Stimulated activated effector memory CD8-positive, alpha-beta T cell treated with anti-CD3 and anti-CD28 coated beads, Interleukin-12 subunit alpha, Interleukin-12 subunit beta, amount 100 ng/mL, for 72 hours (primary cell): ENCODE measurements at regions not wholly inside any gene's neighbourhood (a gene's known extent, or its start where the extent isn't known, plus 50 kb on each side); places are given as distances from the start of the nearest gene placed in this dataset.

Experiments
- ATAC-seq: fragments of 150-1000 bp; cut with Tn5 transposase; 2 replicates; pipeline ENCODE4 v1.10.0; 2021
- DNase-seq, 2 donors: peaks; one replicate each; pipeline ENCODE4 v3.0.0; 2021 to 2022; ENCODE audit warnings: low spot score in 2 of 2
- H3K27ac Mint-ChIP-seq: one replicate; pipeline ENCODE4 v1.8.0; 2022; ENCODE audit warnings: mild to moderate bottlenecking, mixed read lengths
- H3K36me3 Mint-ChIP-seq: one replicate; pipeline ENCODE4 v1.8.0; 2022; ENCODE audit warnings: mild to moderate bottlenecking, mixed read lengths
- H3K4me1 Mint-ChIP-seq: one replicate; pipeline ENCODE4 v1.8.0; 2022; ENCODE audit warnings: mixed read lengths
- H3K4me3 Mint-ChIP-seq: one replicate; pipeline ENCODE4 v1.8.0; 2022; ENCODE audit warnings: mild to moderate bottlenecking, mixed read lengths
- H3K9me3 Mint-ChIP-seq: one replicate; pipeline ENCODE4 v1.8.0; 2022; ENCODE audit warnings: mixed read lengths

DNA sequence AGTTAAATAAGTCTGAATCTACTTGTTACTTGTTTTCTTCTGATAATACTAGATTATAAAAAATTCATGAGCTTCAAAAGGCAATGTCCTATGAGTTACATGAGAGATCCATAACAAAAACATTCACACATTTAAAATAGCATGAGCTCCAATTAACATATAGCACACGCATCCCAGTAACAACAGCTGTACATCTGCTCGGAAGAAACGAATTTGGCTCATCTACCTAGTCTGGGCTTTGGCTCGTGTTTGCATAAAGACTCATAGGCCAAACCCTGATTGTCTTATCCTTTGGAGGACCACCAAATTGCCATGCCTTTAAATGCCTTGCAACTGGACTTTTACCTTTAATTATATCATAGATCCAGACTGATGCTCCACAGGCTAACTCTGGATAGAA, 259.7 kb upstream of the CHD6 start:
- Mint-ChIP-seq H3K4me1 (no peaks in the 10 kb centered on the region), H3K27ac (no peak overlapping the region), H3K4me3 (no peak overlapping the region), H3K9me3 (no peaks in the 10 kb centered on the region), H3K36me3 (no peaks in the 10 kb centered on the region)
- no peak for DNase-seq
- no peak for ATAC-seq

DNA sequence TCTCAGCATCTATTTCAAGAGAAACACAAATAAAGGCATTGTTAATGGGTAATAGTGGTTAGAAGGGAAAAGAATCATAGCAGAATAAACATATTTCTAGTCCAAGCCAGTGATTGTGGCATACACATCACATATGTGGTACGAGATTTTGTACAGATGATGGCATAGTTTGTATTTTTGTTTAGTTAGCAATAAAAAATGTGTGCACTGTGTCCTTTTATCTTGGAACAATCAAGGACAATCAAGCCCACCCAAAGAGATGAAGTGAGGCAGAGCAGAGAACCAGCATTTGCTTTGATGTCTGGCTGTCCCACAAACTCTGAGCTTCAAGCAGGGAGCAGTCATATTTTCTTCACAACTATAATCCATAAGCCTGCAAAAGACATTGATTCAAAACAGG, 256.5 kb upstream of the CHD6 start:
- ATAC-seq, result no peak
- no peak overlapping the region for H3K4me3 Mint-ChIP-seq
- H3K27ac Mint-ChIP-seq, result no peak overlapping the region

DNA sequence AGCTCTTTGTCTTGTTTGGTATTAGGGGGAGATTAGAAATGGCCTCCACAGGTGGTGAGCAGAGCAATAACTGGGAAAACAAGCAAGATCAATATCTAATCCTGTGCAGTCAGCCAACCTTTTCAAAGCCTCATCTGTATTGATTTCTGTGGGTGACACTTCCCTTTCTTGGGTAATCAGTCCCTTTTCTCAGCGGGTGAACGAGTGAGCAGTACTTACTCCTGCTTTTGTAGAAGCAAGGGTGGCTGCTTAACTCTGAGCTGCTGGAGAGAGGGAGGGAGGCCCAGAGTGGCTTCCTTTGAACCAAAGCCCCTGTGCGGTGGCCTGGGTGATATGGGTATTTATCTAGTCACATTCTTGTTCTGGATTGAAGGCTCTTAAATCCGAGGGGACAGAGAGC, 254.8 kb upstream of the CHD6 start:
- Mint-ChIP-seq H3K9me3 (peaks cover 18% of the 10 kb centered on the region), H3K36me3 (no peaks in the 10 kb centered on the region), H3K4me3 (no peak overlapping the region), H3K27ac (no peak overlapping the region), H3K4me1 (no peaks in the 10 kb centered on the region)
- no peak for DNase-seq
- ATAC-seq, result no peak

More for the DNA sequence above, 256.5 kb upstream of the CHD6 start:
- Mint-ChIP-seq H3K36me3 (no peaks in the 10 kb centered on the region), H3K9me3 (peaks cover 10% of the 10 kb centered on the region), H3K4me1 (no peaks in the 10 kb centered on the region)
- DNase-seq, result no peak

DNA sequence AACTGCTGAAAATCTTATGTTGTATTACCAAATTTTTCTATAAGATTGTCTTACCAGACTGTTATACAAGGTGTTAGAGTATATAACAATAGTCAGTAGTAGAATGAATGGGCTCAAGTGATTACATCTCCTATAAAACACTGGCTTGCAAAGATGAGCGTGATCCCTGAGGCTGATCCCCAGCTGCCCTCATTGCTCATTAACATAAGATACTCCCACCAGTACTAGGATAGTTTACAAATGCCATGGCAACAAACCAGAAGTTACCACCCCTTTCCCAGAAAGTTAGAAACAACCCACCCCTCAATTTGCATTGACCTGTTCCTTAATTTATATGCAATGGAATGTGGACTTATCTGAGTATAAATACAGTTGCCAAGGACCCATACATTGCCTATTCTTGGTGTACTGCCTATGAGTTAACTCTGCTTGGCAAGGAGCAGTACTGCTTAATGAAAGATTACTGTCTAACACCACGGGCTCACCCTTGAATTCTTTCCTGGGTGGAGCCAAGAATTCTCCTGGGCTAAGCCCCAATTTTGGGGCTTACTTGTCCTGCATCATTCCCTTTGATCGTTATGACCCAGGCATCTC, 252.8 kb upstream of the CHD6 start:
- Mint-ChIP-seq H3K9me3 (peaks cover 22% of the 10 kb centered on the region), H3K4me3 (no peak overlapping the region), H3K4me1 (no peaks in the 10 kb centered on the region), H3K36me3 (no peaks in the 10 kb centered on the region), H3K27ac (no peak overlapping the region)
- DNase-seq (no peak), ATAC-seq (no peak)

DNA sequence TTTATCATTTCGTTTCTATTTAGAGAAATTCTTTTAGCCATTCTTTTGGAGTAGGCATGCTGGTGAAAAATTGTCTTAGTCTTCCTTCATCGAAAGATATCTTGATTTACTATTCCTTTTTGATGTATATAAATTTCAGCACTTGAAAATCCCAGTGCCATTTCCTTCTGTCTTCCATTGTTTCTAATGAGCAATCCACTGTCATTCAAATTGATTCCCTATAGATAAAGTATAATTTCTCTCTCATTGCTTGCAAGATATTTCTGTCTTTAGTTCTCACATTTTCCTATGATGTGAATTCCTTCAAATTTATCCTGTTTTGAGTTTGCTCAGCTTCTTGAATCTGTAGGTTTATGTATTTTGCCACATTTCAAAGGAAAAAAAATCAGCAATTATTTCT, 251.1 kb upstream of the CHD6 start:
- ATAC-seq (no peak), DNase-seq (no peak)
- Mint-ChIP-seq H3K36me3 (no peaks in the 10 kb centered on the region), H3K4me1 (no peaks in the 10 kb centered on the region), H3K4me3 (no peak overlapping the region), H3K9me3 (peaks cover 22% of the 10 kb centered on the region), H3K27ac (no peak overlapping the region)

DNA sequence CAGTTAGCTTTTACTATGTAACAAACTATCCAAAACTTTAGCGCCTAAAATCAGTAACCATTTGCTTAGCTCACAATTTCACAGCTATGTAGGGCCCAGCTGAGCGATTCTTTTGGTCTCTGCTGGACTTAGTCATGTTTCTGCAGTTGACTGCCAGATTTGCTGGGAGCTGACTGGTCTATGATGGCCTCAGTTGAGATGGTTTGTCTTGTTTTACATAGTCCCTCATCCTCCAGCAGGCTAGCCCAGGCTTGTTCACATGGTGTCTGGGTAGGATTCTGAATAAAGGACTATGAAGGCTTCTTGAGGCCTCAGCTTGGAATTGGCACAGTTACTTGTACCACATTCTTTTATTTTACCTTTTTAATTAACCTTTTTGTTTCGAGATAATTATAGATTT, 247.8 kb upstream of the CHD6 start:
- no peak overlapping the region for H3K27ac Mint-ChIP-seq

DNA sequence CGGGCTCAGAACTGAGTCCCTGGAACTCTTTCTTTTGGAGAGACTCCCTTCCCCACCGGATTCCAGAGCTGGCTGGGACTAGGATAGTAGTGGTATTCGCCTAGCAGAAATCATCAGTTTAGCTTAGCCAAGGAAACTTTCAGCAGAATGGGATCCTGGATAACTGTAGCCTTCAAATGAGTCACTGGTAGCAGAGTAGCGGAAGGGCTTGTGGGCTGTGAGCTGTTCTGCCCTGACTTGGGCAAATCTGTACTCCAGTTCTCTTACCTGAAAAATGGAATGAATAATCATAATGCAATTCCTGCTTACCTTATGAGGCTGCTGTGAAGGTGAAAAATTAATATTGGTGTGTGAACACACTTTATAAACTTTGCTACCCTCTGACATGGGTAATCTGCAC, 244.3 kb upstream of the CHD6 start:
- ATAC-seq, result no peak
- Mint-ChIP-seq H3K9me3 (no peaks in the 10 kb centered on the region), H3K4me1 (no peaks in the 10 kb centered on the region), H3K36me3 (no peaks in the 10 kb centered on the region), H3K27ac (no peak overlapping the region), H3K4me3 (no peak overlapping the region)
- no peak for DNase-seq

More for the DNA sequence above, 247.8 kb upstream of the CHD6 start:
- no peaks in the 10 kb centered on the region for H3K36me3 Mint-ChIP-seq
- H3K9me3 Mint-ChIP-seq, result peaks cover 16% of the 10 kb centered on the region
- H3K4me3 Mint-ChIP-seq, result no peak overlapping the region
- H3K4me1 Mint-ChIP-seq, result no peaks in the 10 kb centered on the region
- no peak for DNase-seq
- ATAC-seq, result no peak

DNA sequence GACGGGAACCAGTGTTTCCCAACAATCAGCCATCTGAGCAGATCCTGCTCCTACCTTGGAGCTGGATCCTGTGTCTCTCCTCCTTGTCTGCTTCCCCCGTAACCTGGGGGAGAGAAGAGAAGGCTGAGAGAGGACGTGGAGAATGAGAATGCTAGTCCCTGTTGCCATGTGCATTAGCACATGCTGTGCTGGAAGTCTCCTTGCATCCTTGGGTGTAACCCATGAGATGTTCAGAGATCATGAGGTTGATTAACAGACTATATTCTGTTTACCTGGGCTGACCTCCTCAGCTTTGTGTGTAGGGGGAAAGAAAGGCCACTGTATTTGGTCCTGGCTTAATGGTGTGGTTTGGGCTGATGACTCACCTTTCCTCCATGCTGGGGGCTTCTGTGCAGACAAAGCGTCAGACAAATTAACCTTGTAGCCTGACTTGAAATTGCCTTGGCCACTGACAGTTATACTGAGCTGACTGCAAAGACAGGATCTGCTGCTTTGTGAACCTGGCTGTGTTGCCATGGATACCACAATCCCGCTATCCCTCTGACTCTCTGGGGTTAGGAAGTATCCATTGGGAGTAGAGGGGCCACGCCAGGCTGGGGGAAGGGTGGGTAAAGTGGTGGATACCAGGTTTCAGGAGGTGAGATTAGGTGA, 243.7 kb upstream of the CHD6 start:
- Mint-ChIP-seq H3K4me1 (no peaks in the 10 kb centered on the region), H3K36me3 (no peaks in the 10 kb centered on the region), H3K4me3 (no peak overlapping the region), H3K27ac (no peak overlapping the region), H3K9me3 (no peaks in the 10 kb centered on the region)
- peak; percentile 28 for ATAC-seq
- no peak for DNase-seq

DNA sequence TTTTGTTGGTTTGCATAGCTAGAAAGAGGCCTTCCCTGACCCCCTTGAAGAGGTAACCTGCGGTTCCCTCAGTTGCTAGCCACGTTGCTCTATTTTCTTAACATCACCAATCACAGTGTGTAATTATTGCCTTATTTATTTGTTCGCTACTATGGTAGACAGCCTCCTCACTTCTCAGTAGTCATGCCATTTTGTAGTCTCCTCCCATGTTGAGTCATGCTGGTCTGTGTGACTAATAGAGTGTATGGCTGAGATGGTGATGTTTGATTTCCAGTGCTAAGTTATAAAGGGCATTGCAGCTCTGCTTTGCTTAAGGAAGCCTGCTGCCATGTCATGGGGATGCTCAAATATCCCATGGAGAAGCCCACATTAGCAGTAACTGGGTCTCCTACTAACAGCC, 236.6 kb upstream of the CHD6 start:
- no peaks in the 10 kb centered on the region for H3K4me1 Mint-ChIP-seq
- H3K36me3 Mint-ChIP-seq, result no peaks in the 10 kb centered on the region
- no peak overlapping the region for H3K27ac Mint-ChIP-seq
- ATAC-seq (peak; percentile 46), DNase-seq (no peak)
- no peak overlapping the region for H3K4me3 Mint-ChIP-seq
- peaks cover 5% of the 10 kb centered on the region for H3K9me3 Mint-ChIP-seq

DNA sequence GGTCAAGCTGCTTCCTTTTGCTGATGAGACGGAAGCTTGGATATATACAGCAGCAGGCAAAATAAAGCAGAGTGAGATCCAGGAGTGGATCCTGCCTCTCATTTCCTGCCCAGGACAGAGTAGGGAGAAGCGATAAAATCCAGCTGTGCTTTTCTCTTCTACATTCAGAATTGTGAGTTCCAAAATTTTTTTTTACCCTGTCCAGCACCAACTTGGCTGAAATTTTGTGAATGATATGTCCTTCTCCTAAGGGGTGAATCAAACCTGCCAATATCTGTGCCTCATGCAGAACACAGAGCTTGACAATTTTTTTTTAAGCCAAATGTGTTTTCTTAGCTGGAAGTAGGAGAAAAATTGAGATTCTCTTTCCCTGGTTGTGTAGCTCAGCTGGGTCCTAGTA, 235.6 kb upstream of the CHD6 start:
- Mint-ChIP-seq H3K9me3 (peaks cover 5% of the 10 kb centered on the region), H3K36me3 (no peaks in the 10 kb centered on the region), H3K4me3 (no peak overlapping the region), H3K27ac (no peak overlapping the region), H3K4me1 (no peaks in the 10 kb centered on the region)
- DNase-seq, result no peak
- no peak for ATAC-seq

DNA sequence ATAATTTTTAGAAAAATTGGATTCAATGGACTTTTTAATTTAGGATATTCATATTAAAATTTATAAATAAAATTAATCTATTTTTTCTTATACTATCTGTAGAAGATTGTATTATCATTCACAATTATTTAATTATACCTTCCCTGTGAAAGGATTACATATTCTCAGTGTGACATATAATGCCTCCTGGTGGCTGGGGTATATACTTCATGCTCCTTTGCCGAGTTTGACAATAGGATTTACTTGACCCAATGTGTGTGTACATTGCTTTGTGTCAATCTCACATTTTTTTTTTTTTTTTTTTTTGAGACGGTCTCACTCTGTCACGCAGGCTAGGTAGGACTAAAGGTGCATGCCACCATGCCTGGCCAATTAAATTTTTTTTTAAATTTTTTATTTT, 230.0 kb upstream of the CHD6 start:
- Mint-ChIP-seq H3K4me1 (no peaks in the 10 kb centered on the region), H3K27ac (no peak overlapping the region), H3K36me3 (no peaks in the 10 kb centered on the region), H3K9me3 (no peaks in the 10 kb centered on the region), H3K4me3 (no peak overlapping the region)
- ATAC-seq (no peak), DNase-seq (no peak)

DNA sequence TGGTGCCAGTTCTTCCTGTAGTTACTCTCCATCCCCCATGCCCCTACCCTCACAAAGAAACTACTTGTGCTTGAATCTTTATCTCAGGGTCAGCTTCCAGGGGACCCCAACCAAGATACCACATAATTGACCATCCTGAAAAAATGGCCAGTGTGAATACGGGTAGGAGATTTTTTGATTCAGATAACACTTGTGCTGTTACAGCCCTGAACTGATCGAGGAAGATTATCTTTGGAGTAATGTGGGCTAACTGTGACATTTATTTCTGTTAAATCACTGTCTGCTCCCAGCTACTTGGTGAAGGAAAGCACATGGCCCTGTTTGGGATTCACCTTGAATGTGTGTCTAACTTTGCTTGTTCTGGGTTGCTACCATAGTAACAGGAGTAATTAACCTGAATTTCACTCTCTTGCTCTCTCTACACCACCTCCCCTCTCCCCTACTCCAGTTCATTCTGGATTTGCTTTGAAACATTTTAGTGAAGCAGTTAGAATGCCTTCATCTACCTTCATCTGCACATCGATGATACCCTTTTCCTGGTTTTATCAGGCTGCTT, 219.6 kb upstream of the CHD6 start:
- no peaks in the 10 kb centered on the region for H3K9me3 Mint-ChIP-seq
- H3K27ac Mint-ChIP-seq, result no peak overlapping the region
- no peak for DNase-seq
- no peak overlapping the region for H3K4me3 Mint-ChIP-seq
- no peak for ATAC-seq
- no peaks in the 10 kb centered on the region for H3K36me3 Mint-ChIP-seq
- no peaks in the 10 kb centered on the region for H3K4me1 Mint-ChIP-seq

DNA sequence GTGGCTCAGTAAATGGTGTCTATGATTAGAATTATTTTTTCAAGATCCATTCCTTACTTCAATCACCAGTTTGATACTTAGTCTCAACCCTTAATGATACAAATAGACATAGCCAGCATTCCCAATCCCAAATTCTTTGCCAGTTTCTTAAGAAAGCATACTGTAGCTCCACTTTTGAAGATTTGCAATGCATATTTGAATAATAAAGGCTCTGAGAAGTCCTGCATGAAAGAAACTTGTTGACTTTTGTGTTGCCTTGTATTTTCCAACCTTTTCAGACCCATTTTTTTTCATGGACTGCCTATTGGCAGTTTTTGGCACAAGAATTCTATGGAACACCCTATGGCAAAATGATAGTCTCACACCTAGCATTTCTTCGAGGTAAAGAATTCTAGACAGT, 215.6 kb upstream of the CHD6 start:
- H3K4me3 Mint-ChIP-seq, result no peak overlapping the region
- no peaks in the 10 kb centered on the region for H3K4me1 Mint-ChIP-seq
- DNase-seq (no peak), ATAC-seq (no peak)
- no peak overlapping the region for H3K27ac Mint-ChIP-seq
- no peaks in the 10 kb centered on the region for H3K36me3 Mint-ChIP-seq
- no peaks in the 10 kb centered on the region for H3K9me3 Mint-ChIP-seq

DNA sequence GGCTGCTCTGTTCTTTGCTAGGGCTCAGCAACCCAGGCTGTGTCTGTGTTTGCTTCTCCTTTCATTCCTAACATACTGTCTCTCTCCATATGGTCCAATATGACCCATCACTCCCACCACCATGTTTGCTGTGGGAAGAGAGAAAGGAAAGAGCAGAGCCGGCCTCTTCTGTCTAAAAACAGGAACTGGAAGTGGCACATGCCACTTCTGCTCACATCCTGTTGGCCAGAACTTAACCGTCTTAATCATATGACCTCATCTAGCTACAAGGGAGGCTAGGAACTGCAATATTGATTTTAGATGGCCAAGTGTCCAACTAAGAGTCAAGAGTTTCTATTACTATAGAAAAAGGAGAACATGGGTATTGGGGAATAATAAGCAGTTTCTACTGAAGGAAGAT, 212.5 kb upstream of the CHD6 start:
- DNase-seq, result no peak
- no peaks in the 10 kb centered on the region for H3K4me1 Mint-ChIP-seq
- no peaks in the 10 kb centered on the region for H3K9me3 Mint-ChIP-seq
- ATAC-seq, result no peak
- H3K27ac Mint-ChIP-seq, result no peak overlapping the region
- H3K36me3 Mint-ChIP-seq, result no peaks in the 10 kb centered on the region
- no peak overlapping the region for H3K4me3 Mint-ChIP-seq

DNA sequence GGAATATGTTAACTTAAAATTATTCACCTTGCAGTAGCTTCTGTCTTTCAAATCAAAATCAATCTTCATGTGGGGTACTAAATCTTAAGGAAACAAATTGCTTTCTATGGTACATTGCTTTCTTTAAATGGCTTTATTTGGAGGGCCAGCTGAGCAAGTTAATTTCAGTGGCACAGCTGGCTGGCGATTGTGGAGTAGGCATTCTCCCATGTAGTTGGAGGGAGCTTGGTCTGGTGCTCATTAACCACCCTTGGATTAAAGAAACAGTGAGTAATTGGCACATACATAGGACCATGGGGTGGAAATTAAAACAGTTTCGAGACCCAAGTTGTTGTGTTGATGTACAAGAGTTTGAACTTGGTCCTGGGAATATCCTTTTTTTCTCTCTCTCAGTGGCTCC, 201.3 kb upstream of the CHD6 start:
- Mint-ChIP-seq H3K4me3 (no peak overlapping the region), H3K36me3 (no peaks in the 10 kb centered on the region), H3K9me3 (no peaks in the 10 kb centered on the region), H3K4me1 (no peaks in the 10 kb centered on the region), H3K27ac (no peak overlapping the region)
- no peak for DNase-seq
- no peak for ATAC-seq

DNA sequence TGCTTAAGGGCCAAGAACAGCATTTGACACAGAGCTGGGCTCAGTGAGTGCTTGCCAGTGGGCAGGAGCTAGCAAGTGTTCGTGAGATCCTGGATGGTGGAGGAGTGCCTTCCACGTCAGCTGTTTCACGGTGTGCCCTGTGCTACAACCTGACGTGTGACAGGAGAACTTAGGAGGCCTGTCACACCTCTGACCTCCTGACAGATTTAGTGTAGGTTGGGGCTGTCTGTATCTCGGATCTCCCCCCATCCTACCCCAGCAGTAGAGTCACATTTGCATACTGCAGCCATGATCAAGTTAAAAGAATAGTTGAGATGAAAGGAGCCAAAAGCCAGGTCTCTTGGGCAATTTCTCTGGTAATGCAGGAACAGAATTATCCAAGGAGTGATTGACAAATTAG, 200.8 kb upstream of the CHD6 start:
- Mint-ChIP-seq H3K9me3 (no peaks in the 10 kb centered on the region), H3K4me3 (no peak overlapping the region), H3K27ac (no peak overlapping the region), H3K36me3 (no peaks in the 10 kb centered on the region), H3K4me1 (no peaks in the 10 kb centered on the region)
- DNase-seq (no peak), ATAC-seq (no peak)
